MCF 10A (cell line): ENCODE measurements at regions not wholly inside any gene's neighbourhood (a gene's known extent, or its start where the extent isn't known, plus 50 kb on each side); places are given as distances from the start of the nearest gene placed in this dataset.

ENCODE experiments used
- BruUV-seq: library from RNA; stranded (reverse); fragments of 400-500 nt; replicated peaks from 2 replicates; lab custom pipeline; 2021; lab: Mats Ljungman, UMichigan
- CTCF ChIA-PET: fragments of 300-600 bp; sonication (Branson Sonifier 250); formaldehyde crosslinking; extraction: SDS; loops from one replicate; lab custom pipeline; 2021; ENCODE audit warnings: antibody characterized with exemption, inconsistent platforms; lab: Yijun Ruan, JAX
- POLR2A ChIA-PET: fragments of 300-600, 350-650 bp; sonication (Branson Sonifier 250); formaldehyde crosslinking; extraction: SDS; loops from one replicate; lab custom pipeline; 2020; ENCODE audit warnings: antibody characterized with exemption, inconsistent platforms; lab: Yijun Ruan, JAX
- DNase-seq: peaks from one replicate; pipeline ENCODE4 v3.0.0-alpha.2; 2018; ENCODE audit not compliant: unreplicated experiment
- H3K27ac Mint-ChIP-seq: one replicate; pipeline ENCODE4 v1.8.0; 2022; ENCODE audit warnings: mild to moderate bottlenecking, low read depth, mixed read lengths; ENCODE audit not compliant: unreplicated experiment
- H3K27me3 Mint-ChIP-seq: one replicate; pipeline ENCODE4 v1.8.0; 2022; ENCODE audit warnings: mixed read lengths; ENCODE audit not compliant: insufficient read depth, unreplicated experiment
- H3K36me3 Mint-ChIP-seq: one replicate; pipeline ENCODE4 v1.8.0; 2022; ENCODE audit warnings: mild to moderate bottlenecking, moderate library complexity, mixed read lengths; ENCODE audit not compliant: insufficient read depth, unreplicated experiment
- H3K4me1 Mint-ChIP-seq: one replicate; pipeline ENCODE4 v1.8.0; 2022; ENCODE audit warnings: mixed read lengths; ENCODE audit not compliant: insufficient read depth, unreplicated experiment
- H3K4me3 Mint-ChIP-seq: one replicate; pipeline ENCODE4 v1.8.0; 2022; ENCODE audit warnings: mild to moderate bottlenecking, moderate library complexity, mixed read lengths; ENCODE audit not compliant: unreplicated experiment
- H3K9me3 Mint-ChIP-seq: one replicate; pipeline ENCODE4 v1.8.0; 2022; ENCODE audit warnings: mixed read lengths; ENCODE audit not compliant: unreplicated experiment
- intact Hi-C: fragments of 100-400 bp; cut with micrococcal nuclease; formaldehyde crosslinking; loops from 2 replicates; pipeline ENCODE4 v1.14.1; 2022
- TF ChIP-seq, protein P1 (sequence below): fragments of 200-600 bp; IDR thresholded peaks from one replicate; pipeline ENCODE4 v1.8.0; 2022; ENCODE audit warnings: antibody characterized with exemption, mild to moderate bottlenecking; ENCODE audit not compliant: unreplicated experiment

DNA sequence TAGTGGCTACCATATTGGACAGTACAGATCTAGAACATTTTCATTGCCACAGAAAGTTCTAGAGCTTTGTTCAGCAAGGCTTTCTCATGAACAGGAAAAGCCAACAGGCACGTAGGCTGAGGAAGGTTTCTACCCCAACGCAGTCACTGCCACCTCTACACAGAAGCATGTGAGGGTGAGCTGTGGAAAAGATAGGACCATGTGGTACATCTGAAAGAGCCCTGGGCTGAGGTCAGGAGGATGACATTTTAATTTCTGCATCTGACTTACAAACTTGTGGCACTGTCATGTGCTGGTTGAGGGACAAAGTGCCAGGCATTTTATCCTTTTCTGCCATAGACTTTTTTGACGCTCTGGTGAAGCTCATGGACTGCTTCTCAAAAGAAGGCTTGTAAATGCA lies 454.2 kb downstream of the BCOR start:
- DNase-seq, result no peak
- no peaks in the 10 kb centered on the region for H3K9me3 Mint-ChIP-seq
- H3K4me3 Mint-ChIP-seq, result no peak overlapping the region
- ChIA-PET POLR2A (no interaction called here), CTCF (interaction anchor here (1.2 kb wide), 1 partner anchor 825 kb away, joined by 4 read pairs; no protein-coding TSS in a partner anchor)
- H3K27ac Mint-ChIP-seq, result no peak overlapping the region
- intact Hi-C loops, result no loop called here
- BruUV-seq, result no TSS peak
- H3K27me3 Mint-ChIP-seq, result peaks cover 53% of the 10 kb centered on the region
- H3K36me3 Mint-ChIP-seq, result no peaks in the 10 kb centered on the region
- H3K4me1 Mint-ChIP-seq, result no peaks in the 10 kb centered on the region
- TF ChIP-seq, protein P1, sequence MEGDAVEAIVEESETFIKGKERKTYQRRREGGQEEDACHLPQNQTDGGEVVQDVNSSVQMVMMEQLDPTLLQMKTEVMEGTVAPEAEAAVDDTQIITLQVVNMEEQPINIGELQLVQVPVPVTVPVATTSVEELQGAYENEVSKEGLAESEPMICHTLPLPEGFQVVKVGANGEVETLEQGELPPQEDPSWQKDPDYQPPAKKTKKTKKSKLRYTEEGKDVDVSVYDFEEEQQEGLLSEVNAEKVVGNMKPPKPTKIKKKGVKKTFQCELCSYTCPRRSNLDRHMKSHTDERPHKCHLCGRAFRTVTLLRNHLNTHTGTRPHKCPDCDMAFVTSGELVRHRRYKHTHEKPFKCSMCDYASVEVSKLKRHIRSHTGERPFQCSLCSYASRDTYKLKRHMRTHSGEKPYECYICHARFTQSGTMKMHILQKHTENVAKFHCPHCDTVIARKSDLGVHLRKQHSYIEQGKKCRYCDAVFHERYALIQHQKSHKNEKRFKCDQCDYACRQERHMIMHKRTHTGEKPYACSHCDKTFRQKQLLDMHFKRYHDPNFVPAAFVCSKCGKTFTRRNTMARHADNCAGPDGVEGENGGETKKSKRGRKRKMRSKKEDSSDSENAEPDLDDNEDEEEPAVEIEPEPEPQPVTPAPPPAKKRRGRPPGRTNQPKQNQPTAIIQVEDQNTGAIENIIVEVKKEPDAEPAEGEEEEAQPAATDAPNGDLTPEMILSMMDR, result no peak

DNA sequence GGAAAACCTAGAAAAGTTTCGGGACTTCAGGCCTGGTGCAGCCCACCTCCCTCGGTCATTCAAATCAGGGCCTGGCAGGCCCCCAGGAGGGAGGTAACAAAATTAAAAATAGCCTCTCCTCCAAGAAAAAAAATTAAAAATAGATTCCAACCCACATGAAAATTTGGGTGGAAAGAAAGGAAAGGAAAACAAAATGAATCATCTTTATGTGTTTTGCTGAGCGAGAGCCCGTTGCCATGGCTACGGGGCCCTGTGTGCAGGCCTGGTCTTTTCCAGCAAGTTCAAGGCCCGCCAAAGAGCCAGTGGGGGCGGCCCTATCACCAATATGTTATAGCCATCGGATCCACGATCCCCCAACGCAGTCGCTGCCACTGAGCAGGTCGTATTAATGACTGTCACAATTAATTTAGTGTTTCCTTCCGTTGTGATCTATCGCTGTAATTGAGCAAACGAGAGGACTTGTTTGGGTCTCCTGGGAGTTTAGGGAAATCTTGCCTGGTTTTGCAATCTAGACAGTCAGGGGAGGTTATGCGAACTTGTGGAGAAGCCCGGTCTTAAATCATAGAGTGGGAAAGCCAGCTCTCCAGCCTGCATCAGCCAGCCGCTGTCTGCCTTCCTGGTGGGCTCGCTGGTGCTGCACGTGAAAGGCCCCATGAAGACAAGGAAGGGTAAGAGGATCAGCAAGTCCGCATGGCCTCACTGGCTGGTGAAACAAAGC lies 452.4 kb downstream of the BCOR start:
- H3K27ac Mint-ChIP-seq, result no peak overlapping the region
- no peaks in the 10 kb centered on the region for H3K4me1 Mint-ChIP-seq
- intact Hi-C loops, result no loop called here
- H3K36me3 Mint-ChIP-seq, result no peaks in the 10 kb centered on the region
- DNase-seq, result peak; percentile 41
- CTCF ChIA-PET, result no interaction called here
- peaks cover 45% of the 10 kb centered on the region for H3K27me3 Mint-ChIP-seq
- POLR2A ChIA-PET, result no interaction called here
- no TSS peak for BruUV-seq
- H3K9me3 Mint-ChIP-seq, result no peaks in the 10 kb centered on the region
- TF ChIP-seq, protein P1, result no peak
- H3K4me3 Mint-ChIP-seq, result no peak overlapping the region

GRCh38 chrX:39648548-39649254 lies 449.1 kb downstream of the BCOR start:
- Mint-ChIP-seq H3K36me3 (no peaks in the 10 kb centered on the region), H3K4me1 (no peaks in the 10 kb centered on the region), H3K27me3 (peaks cover 45% of the 10 kb centered on the region), H3K9me3 (no peaks in the 10 kb centered on the region), H3K27ac (no peak overlapping the region), H3K4me3 (no peak overlapping the region)
- intact Hi-C loops, result no loop called here
- ChIA-PET POLR2A (no interaction called here), CTCF (interaction anchor here (0.7 kb wide), 1 partner anchor 209 kb away, joined by 3 read pairs; no protein-coding TSS in a partner anchor)
- no peak for DNase-seq
- TF ChIP-seq, protein P1, result no peak
- BruUV-seq, result no TSS peak

GRCh38 chrX:39650768-39651347 lies 446.9 kb downstream of the BCOR start:
- Mint-ChIP-seq H3K36me3 (no peaks in the 10 kb centered on the region), H3K4me3 (no peak overlapping the region), H3K9me3 (no peaks in the 10 kb centered on the region), H3K4me1 (no peaks in the 10 kb centered on the region), H3K27ac (no peak overlapping the region), H3K27me3 (peaks cover 66% of the 10 kb centered on the region)
- intact Hi-C loops, result no loop called here
- CTCF ChIA-PET, result interaction anchor here (0.8 to 1.1 kb wide), 3 partner anchors 14 to 557 kb away, joined by 3 read pairs; no protein-coding TSS in a partner anchor
- TF ChIP-seq, protein P1, result no peak
- DNase-seq, result no peak
- BruUV-seq, result no TSS peak
- POLR2A ChIA-PET, result no interaction called here
